GM21447 (cell line): ENCODE measurements at regions not wholly inside any gene's neighbourhood (a gene's known extent, or its start where the extent isn't known, plus 50 kb on each side); places are given as distances from the start of the nearest gene placed in this dataset.

ENCODE experiments used
- ATAC-seq: cut with Tn5 transposase; IDR thresholded peaks from one replicate; pipeline ENCODE4 v1.9.1; 2021; ENCODE audit not compliant: unreplicated experiment

DNA sequence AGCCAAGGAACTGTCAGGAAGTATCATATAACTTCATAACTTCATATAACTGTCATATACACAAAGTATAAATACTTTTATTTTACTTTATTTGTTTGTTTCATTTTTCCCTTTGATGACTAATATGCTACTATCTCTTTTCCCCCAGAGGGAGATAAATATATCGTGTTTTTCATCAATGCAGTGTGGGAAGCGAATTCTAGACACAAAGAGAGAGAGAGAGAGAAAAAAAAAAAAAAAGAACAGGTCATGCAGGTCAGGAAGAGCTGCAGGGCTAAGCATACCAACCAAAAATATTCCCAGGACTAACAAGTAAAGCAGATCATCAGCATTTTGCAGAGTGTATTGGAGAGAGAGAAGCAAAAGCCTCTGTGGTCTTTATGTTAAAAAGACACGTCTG is 1849.2 kb downstream of the STIM2 start:
- no peak for ATAC-seq

DNA sequence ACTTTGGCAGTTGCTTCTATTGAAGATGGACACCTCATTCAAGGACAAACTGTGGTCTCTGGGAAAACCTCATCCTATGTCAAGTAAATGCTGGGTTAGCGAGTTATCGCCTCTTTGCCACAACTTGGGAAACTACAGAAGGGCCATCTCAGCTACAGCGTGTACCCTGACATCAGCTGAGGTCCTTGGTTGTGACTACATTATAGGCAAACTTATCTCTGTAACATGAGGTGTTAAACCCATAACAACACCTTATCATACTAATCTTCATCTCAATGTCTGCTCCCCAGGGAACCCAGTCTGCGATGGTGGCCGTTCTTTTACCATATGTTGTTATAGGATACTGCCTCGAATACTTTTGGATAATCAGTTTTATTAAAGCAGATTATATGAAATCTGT is 1862.7 kb downstream of the STIM2 start:
- no peak for ATAC-seq

DNA sequence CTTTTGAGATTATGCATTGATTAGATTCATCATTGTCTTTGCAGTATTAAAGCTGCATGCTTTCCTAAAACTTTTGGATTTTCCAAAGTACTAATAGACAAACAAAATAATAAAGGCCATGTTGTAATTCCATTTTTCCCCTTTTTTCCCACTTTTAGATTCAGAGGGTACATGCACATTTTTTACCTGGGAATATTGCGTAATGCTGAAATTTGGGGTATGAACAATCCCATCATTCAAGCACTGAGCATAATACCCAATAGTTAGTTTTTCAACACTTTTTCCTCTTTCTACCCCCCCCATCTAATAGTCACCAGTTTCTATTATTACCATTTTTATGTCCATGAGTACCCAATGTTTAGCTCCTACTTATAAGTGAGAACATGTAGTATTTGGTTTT is 1863.6 kb downstream of the STIM2 start:
- ATAC-seq: no peak

DNA sequence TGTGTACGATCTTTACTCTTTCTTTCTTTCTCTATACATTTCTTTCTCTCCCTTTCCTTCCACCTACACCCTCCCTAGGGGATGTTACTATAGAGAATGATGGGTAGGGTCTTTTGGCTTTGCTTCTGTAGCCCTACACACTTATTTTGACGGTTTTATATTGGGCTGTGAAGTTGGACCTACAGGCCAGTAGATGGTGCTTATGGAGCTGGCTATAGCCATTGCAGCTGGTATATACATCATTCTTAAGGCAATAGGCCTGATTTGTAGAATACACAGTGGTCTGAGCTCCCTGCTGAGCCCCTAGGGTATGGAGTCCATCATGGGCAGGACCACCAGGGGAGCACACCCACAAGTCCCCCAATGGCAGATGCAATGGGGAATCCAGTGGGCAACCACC is 1869.7 kb downstream of the STIM2 start:
- ATAC-seq: no peak

DNA sequence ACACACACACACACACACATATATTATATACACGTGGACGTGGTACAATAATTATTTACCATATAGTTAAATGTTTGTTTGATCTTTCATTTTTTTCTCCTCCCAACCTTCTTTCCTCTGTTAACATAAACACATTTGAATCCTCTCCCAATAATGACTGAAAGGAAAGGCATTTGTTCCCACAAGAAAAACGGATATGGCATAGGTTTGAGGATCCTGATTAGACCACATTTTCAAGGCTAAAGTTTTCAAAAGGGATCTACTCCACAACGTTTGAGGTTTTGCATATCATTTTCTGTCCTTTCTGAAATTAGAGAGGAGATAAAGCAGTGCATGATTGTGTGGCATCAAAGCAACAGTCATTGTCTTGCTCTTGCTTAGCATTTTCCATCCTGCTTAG is 1883.4 kb downstream of the STIM2 start:
- no peak for ATAC-seq

DNA sequence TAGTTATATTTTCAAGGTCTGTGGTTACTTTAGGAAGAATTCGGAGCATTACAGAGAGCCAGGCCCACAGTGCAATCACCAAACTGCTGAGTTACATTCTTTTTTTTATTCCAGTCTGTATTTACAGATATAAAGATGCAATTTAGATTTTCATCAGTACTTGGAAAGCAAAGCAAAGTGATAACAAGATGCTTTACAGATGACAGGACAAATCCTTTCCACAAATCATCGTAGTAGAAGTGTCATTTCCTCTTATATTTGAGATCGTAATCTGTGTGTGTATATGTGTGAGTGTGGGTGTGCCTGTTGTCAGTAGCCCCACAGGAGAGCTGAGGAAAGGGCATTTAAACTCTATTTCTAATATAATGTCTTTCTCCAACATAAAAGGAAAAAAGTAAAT is 1893.7 kb downstream of the STIM2 start:
- ATAC-seq: no peak

DNA sequence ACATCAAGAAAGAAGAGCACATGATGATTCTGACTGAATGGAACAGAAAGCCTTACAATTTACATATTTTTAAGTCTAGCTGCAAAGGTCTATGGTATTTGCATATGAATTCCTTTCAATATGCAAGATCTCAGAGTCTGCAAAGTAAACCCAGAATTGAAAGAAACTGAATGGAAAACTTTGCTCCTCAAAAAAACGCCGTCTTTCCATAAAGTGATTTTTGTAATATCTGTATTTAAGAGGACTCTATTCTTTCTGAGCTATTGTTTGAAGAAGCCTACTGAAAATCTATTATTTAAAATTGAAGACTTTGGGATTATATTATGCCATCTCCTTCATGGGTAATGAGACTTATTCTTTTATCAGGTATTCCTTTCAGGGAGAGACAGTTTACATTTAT is 1894.4 kb downstream of the STIM2 start:
- ATAC-seq: no peak

DNA sequence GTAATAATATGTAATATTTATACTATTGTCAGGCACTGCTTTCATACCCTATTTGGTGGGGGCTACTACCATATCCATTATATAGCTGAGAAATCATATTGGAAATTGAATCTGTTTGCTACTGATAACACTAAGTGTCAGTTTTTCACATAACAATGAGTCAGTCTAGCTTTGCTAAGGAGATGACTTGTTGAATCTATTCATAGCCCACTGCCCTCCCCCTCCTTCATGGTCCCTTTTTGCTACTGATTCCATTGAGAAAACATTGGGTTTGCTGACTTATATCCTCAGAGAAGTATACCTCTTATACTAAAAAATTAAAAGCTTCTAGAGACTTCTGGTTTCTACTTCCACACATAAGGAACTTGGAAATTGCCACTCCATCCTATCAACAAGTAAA is 1898.4 kb downstream of the STIM2 start:
- no peak for ATAC-seq

DNA sequence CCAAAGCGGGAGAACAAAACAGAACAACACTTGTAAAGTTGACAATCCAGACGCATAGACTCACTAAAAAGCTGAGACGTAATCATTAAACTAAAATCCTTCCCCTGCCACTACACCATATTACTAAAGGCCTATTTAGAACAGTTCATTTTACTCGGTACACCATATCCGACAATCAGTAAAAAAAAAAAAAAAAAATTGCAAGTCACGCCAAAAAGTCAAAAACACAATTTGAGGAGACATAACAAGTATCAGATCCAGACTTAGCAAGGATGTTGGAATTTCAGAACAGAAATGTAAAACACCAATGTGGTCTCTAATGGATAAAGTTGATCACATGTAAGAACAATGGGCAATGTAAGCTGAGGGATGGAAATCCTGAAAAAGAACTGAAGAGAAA is 1899.4 kb downstream of the STIM2 start:
- no peak for ATAC-seq

DNA sequence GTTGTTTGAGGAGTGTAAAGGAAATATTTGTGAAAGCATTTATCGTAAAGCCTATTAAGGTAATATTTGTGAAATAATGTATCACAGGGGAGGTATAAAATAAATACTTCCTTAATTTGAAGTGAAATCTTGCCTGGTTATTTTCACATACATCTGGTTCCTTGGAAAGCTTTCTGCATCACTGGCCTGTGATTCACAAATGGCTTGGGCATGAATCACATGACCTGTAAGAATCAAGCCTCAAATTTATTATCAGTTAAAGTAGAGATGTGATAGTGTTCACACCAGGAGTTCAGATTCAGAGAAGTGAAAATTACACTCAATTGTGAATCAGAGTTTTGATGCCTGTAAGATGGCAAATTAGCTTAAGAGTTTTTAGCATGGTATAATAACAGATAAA is 1911.4 kb downstream of the STIM2 start:
- no peak for ATAC-seq

DNA sequence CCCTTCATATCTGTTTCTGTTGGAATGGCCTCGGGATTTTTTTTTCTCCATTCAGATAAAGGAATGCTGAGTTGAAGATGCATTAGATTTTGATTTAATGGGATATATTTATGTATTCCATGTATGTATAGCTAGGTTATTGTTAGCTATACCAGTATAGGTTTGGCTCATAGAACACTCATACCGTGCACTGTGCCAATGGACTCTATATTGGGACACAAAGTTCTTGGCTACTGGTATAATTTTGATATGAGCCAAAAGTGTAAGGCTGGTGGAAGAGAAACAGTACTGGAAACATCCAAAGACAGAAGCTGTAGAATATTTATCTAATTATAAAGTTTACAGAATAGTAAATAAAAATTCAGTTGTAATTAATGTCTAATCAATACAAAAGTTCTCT is 1912.1 kb downstream of the STIM2 start:
- no peak for ATAC-seq

DNA sequence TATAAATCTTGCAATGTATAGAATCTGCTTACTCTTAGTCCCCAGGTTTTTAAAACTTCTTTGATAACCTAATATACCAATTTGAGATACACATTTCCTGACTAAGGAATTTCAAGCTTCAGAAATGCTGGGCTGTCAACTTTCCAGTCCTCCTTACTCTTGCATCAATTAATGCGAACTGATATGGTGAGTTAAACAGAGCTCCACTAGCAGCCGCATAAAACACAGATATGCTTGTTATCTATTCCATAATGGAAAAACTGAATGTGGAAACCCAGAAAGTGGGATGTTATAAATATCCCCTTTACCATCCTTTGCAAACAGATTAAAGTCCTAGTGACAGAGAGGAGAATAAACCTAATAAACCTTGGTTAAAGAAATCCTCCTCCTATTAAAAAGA is 1913.7 kb downstream of the STIM2 start:
- ATAC-seq: no peak

DNA sequence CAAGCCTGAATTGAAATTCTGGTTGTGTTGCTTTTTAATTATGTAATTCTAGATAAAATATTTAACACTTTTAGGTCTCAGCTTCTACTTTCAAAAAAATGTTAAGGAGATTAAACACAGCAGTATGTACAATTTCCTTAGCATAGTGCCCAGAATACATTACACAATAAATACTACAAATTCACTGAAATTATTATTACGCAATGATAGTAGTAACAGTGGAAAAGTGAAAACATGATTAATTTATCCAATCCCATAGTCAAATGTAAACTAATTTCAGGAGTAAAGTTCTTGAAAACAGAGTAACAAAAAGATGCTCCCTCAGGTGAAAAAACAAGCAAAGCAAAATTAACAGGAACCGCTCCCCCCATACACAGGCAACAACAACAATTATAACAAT is 1915.4 kb downstream of the STIM2 start:
- ATAC-seq: no peak

DNA sequence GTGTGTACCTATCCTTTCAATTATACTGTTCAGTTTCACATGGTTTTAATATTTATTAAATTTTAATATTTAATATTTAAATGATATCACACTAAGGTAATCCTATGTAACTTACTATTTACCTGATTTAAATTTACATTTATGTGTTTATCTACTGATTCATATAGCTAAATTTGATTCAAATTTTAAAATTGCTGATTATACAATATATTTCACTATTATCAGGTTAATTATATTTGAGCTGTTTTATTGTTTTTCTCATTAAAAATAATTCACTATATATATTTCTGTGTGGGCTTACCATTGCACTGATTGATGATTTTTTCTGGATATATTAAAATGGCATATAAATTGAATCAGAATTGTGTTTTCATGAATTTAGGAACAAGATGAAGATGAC is 1923.5 kb downstream of the STIM2 start:
- ATAC-seq: no peak

DNA sequence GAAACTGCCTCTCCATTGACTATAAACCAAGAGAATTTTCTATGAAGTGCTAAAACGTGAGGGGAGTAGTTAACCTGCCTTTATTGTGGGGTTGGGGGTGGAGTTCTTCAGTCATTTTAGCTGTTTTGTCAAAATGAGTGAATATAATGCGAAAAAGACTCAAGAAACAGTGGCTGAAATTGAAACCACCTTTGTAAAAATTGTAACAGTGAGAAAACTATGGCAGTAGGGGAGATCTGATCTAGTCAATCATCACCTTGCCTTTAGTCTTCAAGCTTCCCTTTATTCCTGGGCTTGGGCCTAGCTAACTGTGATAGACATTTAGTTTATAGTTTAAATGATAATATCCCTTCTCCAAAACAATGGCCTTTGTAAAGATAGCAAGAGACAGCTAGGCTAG is 1927.3 kb downstream of the STIM2 start:
- no peak for ATAC-seq

DNA sequence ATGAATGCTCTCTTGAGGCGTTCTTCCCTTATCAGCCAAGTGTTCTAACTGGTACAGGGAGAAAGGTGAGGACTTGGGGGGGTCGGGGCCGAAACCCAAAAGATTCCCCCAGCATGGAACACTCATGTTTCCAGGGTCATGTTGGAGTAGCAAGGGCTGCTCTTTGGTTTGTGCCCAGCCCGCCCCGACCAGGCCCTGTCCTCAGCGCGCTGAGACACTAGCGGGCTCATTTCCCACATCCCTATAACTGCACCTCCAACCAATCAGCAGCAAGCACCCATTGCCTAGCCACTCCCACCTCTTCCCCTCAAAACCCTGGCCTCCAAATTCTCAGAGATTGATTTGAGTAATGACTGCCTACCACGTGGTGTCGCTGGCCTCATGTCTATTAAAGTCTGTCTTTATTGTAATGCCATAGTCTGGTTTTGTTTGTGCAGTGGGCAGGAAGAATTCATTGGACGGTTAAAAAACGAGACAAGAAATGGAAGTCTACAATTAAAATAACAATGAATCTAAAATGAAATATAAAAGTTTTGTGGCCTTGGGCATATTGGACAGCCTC is 1928.4 kb downstream of the STIM2 start:
- no peak for ATAC-seq

DNA sequence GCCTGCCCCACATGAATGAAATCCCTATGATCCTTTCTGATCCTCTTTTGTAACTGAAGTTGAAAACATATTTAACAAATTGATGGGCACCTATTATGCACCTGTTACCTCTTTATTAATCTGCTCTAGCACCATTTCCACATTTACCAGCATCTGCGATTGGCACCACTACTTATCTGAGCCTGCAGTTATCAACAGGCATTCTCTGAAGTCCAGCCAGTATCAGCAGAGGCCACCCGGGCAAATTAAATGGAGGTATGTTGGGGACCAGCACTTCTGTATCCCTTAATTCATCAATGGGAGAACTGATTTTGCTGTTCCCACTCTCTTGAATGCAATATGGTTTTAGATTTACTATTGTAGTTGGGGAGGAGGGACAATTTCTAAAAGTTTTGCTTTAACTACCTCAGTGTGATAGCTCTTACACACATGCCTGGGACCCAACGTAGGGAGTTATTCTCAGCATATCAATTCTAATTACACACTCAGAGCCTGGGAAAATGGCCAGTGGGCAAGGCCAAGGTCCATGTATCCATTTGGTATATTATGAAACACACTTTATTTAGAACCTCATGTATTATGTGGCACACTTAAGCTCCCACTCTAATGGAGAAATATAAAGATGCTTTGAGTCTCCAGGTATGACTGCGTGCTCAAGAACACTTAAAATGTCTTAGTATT is 1927.1 kb upstream of the PCDH7 start:
- ATAC-seq: no peak

DNA sequence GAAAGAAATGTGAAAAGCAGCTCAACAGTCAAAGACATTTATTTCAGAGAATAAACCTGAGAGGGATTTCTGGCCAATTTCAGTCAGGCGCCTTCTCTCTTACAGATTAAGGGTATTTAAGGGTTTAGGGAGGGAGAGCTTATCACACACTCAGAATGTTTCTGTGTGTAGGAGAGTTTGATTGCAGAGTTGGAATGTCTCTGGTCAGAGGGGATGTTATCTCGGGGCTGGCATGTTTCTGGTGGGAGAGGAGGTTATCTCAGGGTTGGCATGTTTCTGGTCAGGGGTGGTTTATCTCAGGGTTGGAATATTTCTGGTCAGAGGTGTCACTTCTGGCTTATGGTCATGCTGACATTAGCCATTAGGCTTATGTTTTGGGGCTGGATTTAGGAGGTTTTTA is 1920.5 kb upstream of the PCDH7 start:
- ATAC-seq: no peak

DNA sequence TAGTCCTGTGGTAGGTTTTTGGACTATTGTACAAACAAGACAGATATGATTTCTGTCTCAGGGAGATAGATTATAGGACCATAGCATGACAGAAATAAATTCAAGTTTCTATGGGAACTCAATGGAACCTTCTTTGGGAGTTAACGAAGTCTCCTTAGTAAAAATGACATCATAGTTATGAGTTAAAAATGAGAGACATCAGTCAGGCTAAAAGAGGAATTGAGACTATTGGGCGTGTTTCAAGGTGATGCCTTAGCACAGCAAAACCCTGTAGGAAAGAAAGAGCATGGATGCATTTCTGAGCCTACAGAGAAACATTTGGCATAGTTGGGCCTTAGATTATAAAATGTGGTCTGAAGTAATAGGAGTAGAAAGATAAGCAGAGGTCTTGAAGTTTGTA is 1909.1 kb upstream of the PCDH7 start:
- no peak for ATAC-seq

DNA sequence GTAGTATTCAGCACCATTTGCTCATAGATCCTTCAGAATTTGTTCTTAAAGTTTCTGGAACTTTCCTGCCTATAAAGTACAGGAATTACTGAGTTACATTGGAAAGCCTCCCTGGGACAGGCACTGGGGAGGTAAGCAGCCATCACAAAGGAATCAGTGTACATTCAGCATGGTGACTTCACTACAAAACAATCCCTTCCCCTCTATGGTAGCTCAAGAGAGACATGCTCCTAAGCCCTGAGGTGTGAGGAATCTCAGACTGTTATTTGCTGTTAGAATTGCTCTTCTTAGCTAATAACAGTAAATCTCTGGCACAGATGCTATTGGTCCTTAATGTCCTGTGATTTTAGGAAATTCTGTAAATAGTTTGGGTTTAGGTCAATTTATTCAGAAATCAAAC is 1898.0 kb upstream of the PCDH7 start:
- ATAC-seq: no peak

DNA sequence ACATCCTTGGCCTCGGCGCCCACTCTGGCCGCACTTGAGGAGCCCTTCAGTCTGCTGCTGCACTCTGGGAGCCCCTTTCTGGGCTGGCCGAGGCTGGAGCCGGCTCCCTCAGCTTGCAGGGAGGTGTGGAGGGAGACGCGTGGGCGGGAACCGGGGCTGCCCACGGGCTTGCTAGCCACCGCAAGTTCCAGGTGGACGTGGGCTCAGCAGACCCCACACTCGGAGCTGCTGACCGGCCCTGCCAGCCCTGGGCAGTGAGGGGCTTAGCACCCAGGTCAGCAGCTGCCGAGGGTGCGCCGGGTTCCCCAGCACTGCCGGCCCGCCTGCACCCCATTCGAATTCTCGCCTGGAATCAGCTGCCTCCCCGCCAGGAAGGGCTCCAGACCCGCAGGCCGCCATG is 1892.3 kb upstream of the PCDH7 start:
- ATAC-seq: no peak

DNA sequence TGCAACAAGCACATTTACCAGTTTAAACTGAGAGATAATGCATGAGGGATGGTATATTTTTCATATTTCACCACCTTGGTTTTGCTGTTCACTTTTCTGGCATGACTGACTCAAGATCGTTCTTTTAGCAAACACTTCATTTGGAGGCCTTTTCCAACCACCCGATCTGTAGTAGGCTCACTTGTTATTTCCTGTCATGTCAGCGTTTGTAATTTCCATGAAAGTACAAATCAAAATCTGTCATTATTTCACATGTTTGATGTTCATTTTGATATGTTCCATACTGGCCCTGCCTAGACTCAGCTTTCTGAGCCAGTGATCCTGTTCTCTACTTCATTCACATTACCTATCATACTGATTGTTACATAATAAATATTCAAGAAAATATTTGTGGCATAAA is 1888.3 kb upstream of the PCDH7 start:
- no peak for ATAC-seq

DNA sequence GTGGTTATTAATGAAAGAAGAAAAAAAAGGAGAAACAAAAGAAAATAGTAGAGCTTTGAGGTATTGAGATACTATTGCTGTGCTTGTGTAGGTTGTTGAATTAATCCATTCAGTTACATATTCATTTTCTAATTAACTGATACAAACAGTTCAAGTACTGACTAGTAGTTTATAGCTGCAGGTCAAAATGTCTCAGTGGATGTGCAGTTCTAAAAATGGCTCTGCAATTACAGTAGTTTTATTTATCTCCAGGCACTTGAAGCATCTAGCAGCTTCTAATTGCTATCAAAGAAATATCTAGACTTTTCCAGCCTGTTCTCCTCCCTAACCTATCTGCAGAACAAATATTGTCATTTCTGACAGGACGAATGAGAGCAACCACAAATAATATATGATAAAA is 1887.7 kb upstream of the PCDH7 start:
- ATAC-seq: no peak
